ENCODE measurements at regions not wholly inside any gene's neighbourhood (a gene's known extent, or its start where the extent isn't known, plus 50 kb on each side); places are given as distances from the start of the nearest gene placed in this dataset.

DNA sequence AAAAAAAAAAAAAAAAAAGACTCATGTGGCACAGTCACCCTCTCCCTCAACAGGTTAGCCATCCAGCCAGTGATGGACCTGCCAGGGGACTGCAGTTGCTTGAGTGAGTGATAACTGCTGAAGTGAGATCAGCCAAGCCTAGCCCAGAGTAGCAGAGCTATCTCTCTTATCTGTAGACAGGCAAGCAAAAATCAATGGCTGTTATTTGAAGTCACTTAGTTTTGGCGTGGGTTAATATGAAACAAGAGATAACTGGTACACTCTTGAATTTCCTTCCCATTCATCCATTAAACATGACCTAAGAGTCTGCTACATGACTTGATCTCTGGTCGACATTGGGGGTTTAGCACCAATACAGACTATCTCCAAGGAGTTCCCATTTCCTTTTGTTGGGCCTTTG lies 51.2 kb upstream of the TNIK start:
- no peak for TF ChIP-seq EZH2 (IDR thresholded peaks at IDR 0.05; ENCODE audit: low read depth)
- TF ChIP-seq, protein P1, sequence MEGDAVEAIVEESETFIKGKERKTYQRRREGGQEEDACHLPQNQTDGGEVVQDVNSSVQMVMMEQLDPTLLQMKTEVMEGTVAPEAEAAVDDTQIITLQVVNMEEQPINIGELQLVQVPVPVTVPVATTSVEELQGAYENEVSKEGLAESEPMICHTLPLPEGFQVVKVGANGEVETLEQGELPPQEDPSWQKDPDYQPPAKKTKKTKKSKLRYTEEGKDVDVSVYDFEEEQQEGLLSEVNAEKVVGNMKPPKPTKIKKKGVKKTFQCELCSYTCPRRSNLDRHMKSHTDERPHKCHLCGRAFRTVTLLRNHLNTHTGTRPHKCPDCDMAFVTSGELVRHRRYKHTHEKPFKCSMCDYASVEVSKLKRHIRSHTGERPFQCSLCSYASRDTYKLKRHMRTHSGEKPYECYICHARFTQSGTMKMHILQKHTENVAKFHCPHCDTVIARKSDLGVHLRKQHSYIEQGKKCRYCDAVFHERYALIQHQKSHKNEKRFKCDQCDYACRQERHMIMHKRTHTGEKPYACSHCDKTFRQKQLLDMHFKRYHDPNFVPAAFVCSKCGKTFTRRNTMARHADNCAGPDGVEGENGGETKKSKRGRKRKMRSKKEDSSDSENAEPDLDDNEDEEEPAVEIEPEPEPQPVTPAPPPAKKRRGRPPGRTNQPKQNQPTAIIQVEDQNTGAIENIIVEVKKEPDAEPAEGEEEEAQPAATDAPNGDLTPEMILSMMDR (conservative IDR thresholded peaks at IDR 0.05), result no peak
- H3F3A ChIP-seq (ENCODE audit: insufficient read depth, low read depth), result no peaks in the 10 kb centered on the region
- no peaks in the 10 kb centered on the region for H3K36me3 ChIP-seq (ENCODE audit: low read depth)
- H3K27ac ChIP-seq, result no peak overlapping the region
- H3K4me2 ChIP-seq, result no peak overlapping the region
- DNase-seq, result no peak
- intact Hi-C loops (cut with micrococcal nuclease; ENCODE audit: unreplicated experiment), result no loop called here
- H3K27me3 ChIP-seq (ENCODE audit: insufficient read depth, low read depth), result no peaks in the 10 kb centered on the region
- no TSS peak for BruUV-seq (replicated peaks)
- no peaks in the 10 kb centered on the region for H3K79me2 ChIP-seq (ENCODE audit: low read depth)
- no peaks in the 10 kb centered on the region for H3K4me1 ChIP-seq (replicated peaks; ENCODE audit: insufficient read depth)
- H3K9me3 ChIP-seq (ENCODE audit: insufficient read depth, low read depth), result no peaks in the 10 kb centered on the region; the same call in 1 of the 2 replicates
- POLR2A ChIA-PET (ENCODE audit: unreplicated experiment), result no interaction called here
- H2AFZ ChIP-seq, result no peak overlapping the region
- H4K20me1 ChIP-seq (ENCODE audit: insufficient read depth), result no peaks in the 10 kb centered on the region
- no peak overlapping the region for H3K4me3 ChIP-seq
- CTCF ChIA-PET, result no interaction called here
- H3K9me2 ChIP-seq (ENCODE audit: insufficient read depth), result no peaks in the 10 kb centered on the region
